ENCODE measurements at regions not wholly inside any gene's neighbourhood (a gene's known extent, or its start where the extent isn't known, plus 50 kb on each side); places are given as distances from the start of the nearest gene placed in this dataset.
"Not testable (repeated sequence)": the region's sequence is repeated elsewhere in the genome, so short reads cannot be mapped to it uniquely, and the experiment has no call there.

GRCh38 chr9:87034841-87035240, 87.5 kb upstream of the GAS1 start:
- H3K36me3 ChIP-seq = no peaks in the 10 kb centered on the region
- H3K4me1 ChIP-seq = peaks cover 26% of the 10 kb centered on the region
- no peak overlapping the region for H3K4me3 ChIP-seq
- TF ChIP-seq POLR2AphosphoS5 (IDR thresholded peaks at IDR 0.05) = no peak
- TF ChIP-seq EP300 (IDR thresholded peaks at IDR 0.05) = no peak
- TF ChIP-seq, protein P1, sequence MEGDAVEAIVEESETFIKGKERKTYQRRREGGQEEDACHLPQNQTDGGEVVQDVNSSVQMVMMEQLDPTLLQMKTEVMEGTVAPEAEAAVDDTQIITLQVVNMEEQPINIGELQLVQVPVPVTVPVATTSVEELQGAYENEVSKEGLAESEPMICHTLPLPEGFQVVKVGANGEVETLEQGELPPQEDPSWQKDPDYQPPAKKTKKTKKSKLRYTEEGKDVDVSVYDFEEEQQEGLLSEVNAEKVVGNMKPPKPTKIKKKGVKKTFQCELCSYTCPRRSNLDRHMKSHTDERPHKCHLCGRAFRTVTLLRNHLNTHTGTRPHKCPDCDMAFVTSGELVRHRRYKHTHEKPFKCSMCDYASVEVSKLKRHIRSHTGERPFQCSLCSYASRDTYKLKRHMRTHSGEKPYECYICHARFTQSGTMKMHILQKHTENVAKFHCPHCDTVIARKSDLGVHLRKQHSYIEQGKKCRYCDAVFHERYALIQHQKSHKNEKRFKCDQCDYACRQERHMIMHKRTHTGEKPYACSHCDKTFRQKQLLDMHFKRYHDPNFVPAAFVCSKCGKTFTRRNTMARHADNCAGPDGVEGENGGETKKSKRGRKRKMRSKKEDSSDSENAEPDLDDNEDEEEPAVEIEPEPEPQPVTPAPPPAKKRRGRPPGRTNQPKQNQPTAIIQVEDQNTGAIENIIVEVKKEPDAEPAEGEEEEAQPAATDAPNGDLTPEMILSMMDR (IDR thresholded peaks at IDR 0.05) = no peak
- no peak for TF ChIP-seq POLR2A (IDR thresholded peaks at IDR 0.05)
- DNase-seq (ENCODE audit: low spot score in 2 of 2) = no peak
- no peaks in the 10 kb centered on the region for H3K27me3 ChIP-seq
- no peaks in the 10 kb centered on the region for H3K9me3 ChIP-seq
- 71% methylated on average over 8 of the region's 8 CpGs for WGBS
- peak overlapping the region; percentile 59 for H3K27ac ChIP-seq

DNA sequence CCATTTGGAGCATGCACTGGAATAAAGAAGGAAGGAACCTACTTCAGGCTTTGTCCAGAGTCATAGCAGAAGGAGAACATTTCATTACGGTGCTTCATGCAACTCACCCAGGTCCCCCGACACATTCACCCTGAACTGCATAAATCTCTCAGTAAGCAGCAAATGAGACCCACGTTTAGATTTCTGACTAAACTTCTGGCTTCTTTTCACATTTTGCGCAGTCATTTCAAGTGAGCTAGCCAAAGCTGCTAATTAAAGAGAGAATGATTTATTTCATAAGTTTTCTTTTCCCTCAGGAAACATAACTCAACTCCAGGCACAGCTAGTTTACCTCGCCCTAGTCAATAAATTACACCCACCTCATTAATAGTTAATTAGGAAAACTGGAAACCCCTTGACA, 88.6 kb upstream of the GAS1 start:
- 22% methylated on average over 5 of the region's 5 CpGs for WGBS
- Histone ChIP-seq H3K4me1 (peaks cover 26% of the 10 kb centered on the region), H3K36me3 (no peaks in the 10 kb centered on the region), H3K27ac (no peak overlapping the region), H3K4me3 (no peak overlapping the region), H3K27me3 (no peaks in the 10 kb centered on the region), H3K9me3 (no peaks in the 10 kb centered on the region)
- TF ChIP-seq EP300 (IDR thresholded peaks at IDR 0.05) = no peak
- TF ChIP-seq, protein P1 (IDR thresholded peaks at IDR 0.05) = no peak
- TF ChIP-seq POLR2AphosphoS5 (IDR thresholded peaks at IDR 0.05) = no peak
- no peak for TF ChIP-seq POLR2A (IDR thresholded peaks at IDR 0.05)
- DNase-seq (ENCODE audit: low spot score in 2 of 2) = no peak

- Histone ChIP-seq H3K4me1 (peaks cover 26% of the 10 kb centered on the region), H3K27me3 (no peaks in the 10 kb centered on the region), H3K4me3 (no peak overlapping the region), H3K27ac (no peak overlapping the region), H3K36me3 (no peaks in the 10 kb centered on the region), H3K9me3 (no peaks in the 10 kb centered on the region)
- TF ChIP-seq POLR2A (IDR thresholded peaks at IDR 0.05) = no peak
- TF ChIP-seq, protein P1 (IDR thresholded peaks at IDR 0.05) = no peak
- no peak for TF ChIP-seq POLR2AphosphoS5 (IDR thresholded peaks at IDR 0.05)
- TF ChIP-seq EP300 (IDR thresholded peaks at IDR 0.05) = no peak
- WGBS = 74% methylated on average over 2 of the region's 2 CpGs
- DNase-seq (ENCODE audit: low spot score in 2 of 2) = no peak
Observed at GRCh38 chr9:87036506-87036905, 89.2 kb upstream of the GAS1 start.

- H3K27ac ChIP-seq = no peak overlapping the region
- no peak overlapping the region for H3K4me3 ChIP-seq
- WGBS = 88% methylated on average over 1 of the region's 1 CpG
- H3K9me3 ChIP-seq = no peaks in the 10 kb centered on the region
- no peak for DNase-seq (ENCODE audit: low spot score in 2 of 2)
- H3K4me1 ChIP-seq = peaks cover 12% of the 10 kb centered on the region
- no peaks in the 10 kb centered on the region for H3K36me3 ChIP-seq
- H3K27me3 ChIP-seq = no peaks in the 10 kb centered on the region
- no peak for TF ChIP-seq POLR2A (IDR thresholded peaks at IDR 0.05)
- TF ChIP-seq EP300 (IDR thresholded peaks at IDR 0.05) = no peak
- TF ChIP-seq, protein P1 (IDR thresholded peaks at IDR 0.05) = no peak
- TF ChIP-seq POLR2AphosphoS5 (IDR thresholded peaks at IDR 0.05) = no peak
Observed at GRCh38 chr9:87039809-87040392, 92.6 kb upstream of the GAS1 start.

GRCh38 chr9:87040410-87041009, 93.2 kb upstream of the GAS1 start:
- no peaks in the 10 kb centered on the region for H3K27me3 ChIP-seq
- 85% methylated on average over 2 of the region's 2 CpGs for WGBS

DNA sequence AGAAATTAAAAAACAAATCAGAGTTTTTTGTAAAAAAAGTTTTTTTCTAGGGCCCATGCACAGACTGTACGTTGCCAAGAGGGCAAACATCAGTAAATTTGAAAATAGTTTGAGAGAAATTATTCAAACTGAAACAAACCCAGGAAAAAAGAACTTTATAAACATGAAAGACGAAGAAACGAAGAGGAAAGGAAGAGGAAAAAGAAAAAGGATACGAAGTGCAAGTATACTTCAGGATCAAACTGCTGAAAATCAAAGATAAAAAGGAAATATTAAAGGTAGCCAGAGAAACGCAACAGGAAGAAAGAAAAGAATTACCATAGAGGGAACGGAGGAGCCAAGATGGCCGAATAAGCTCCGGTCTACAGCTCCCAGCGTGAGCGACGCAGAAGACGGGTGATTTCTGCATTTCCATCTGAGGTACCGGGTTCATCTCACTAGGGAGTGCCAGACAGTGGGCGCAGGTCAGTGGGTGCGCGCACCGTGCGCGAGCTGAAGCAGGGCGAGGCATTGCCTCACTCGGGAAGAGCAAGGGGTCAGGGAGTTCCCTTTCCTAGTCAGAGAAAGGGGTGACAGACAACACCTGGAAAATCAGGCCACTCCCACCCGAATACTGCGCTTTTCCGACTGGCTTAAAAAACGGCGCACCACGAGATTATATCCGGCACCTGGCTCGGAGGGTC, 94.4 kb upstream of the GAS1 start:
- not testable (repeated sequence) for H3K4me1 ChIP-seq; H3K36me3 ChIP-seq; DNase-seq (ENCODE audit: low spot score in 2 of 2); H3K9me3 ChIP-seq; H3K27ac ChIP-seq; H3K27me3 ChIP-seq; H3K4me3 ChIP-seq
- WGBS = 95% methylated on average over 27 of the region's 29 CpGs

More at GRCh38 chr9:87040410-87041009, 93.2 kb upstream of the GAS1 start:
- no peaks in the 10 kb centered on the region for H3K36me3 ChIP-seq
- H3K4me1 ChIP-seq = peaks cover 7% of the 10 kb centered on the region
- H3K9me3 ChIP-seq = no peaks in the 10 kb centered on the region
- no peak for TF ChIP-seq POLR2AphosphoS5 (IDR thresholded peaks at IDR 0.05)
- DNase-seq (ENCODE audit: low spot score in 2 of 2) = no peak
- no peak overlapping the region for H3K27ac ChIP-seq
- no peak overlapping the region for H3K4me3 ChIP-seq

DNA sequence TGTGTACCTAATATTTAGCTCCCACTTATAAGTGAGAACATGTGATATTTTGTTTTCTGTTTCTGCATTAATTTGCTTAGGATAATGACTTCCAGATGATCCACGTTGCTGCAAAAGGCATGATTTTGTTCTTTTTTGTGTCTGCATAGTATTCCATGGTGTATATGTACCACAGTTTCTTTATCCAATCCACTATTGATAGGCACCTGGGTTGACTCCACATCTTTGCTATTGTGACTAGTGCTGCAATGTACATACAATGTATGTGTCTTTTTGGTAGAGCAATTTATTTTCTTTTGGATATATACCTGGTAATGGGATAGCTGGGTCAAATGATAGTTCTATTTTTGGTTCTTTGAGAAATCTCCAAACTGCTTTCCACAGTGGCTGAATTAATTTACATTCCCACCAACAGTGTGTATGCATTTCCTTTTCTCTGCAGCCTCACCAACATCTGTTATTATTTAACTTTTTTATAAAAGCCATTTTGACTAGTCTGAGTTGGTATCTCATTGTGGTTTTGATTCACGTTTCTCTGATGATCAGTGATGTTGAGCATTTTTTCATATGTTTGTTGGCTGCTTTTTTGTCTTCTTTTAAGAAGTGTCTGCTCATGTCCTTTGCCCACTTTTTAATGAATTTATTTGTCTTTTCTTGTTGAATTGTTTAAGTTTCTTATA, 102.8 kb upstream of the GAS1 start:
- not testable (repeated sequence) for H3K27me3 ChIP-seq; H3K9me3 ChIP-seq; DNase-seq (ENCODE audit: low spot score in 2 of 2); H3K4me1 ChIP-seq; H3K36me3 ChIP-seq; H3K4me3 ChIP-seq; H3K27ac ChIP-seq
- 61% methylated on average over 2 of the region's 2 CpGs for WGBS

Data from suprapubic skin (tissue), 4 donors.